ENCODE measurements at regions not wholly inside any gene's neighbourhood (a gene's known extent, or its start where the extent isn't known, plus 50 kb on each side); places are given as distances from the start of the nearest gene placed in this dataset.

- ChIA-PET RAD21 (ENCODE audit: low non-redundant PET in 1 of 2, low total read pairs in 2 of 2, uncharacterized antibody in 2 of 2, unreplicated experiment in 2 of 2) (no interaction called here), POLR2A (no interaction called here), CTCF (no interaction called here)
- no peaks in the 10 kb centered on the region for H4K20me1 ChIP-seq (ENCODE audit: insufficient read depth)
- no peak overlapping the region for H3K9ac ChIP-seq (ENCODE audit: low read length)
- H3K9me3 ChIP-seq (ENCODE audit: control insufficient read depth in 1 of 2, insufficient read depth in 1 of 2, low read depth in 1 of 2, low read length in 2 of 2) = no peaks in the 10 kb centered on the region
- no peak overlapping the region for H2AFZ ChIP-seq (ENCODE audit: low read depth, low read length, poor library complexity, severe bottlenecking)
- no peaks in the 10 kb centered on the region for H3K9me2 ChIP-seq (ENCODE audit: insufficient read depth)
- no TSS peak for BruUV-seq (replicated peaks)
- no peak overlapping the region for H3K4me3 ChIP-seq (replicated peaks in 1 of 2; ENCODE audit: low read depth in 1 of 2, low read length in 2 of 2)
- no peak overlapping the region for H3K27ac ChIP-seq (ENCODE audit: low read depth, low read length)
- ATAC-seq = no peak
- H3K4me2 ChIP-seq (ENCODE audit: low read length) = no peak overlapping the region
- no peaks in the 10 kb centered on the region for H3K4me1 ChIP-seq (ENCODE audit: control insufficient read depth in 1 of 2, insufficient read depth in 2 of 2, low read length in 2 of 2)
- intact Hi-C loops (cut with micrococcal nuclease) = no loop called here
- no peak for DNase-seq (ENCODE audit: low read depth, low spot score)
- H3K79me2 ChIP-seq (ENCODE audit: insufficient read depth, low read length) = no peaks in the 10 kb centered on the region
- H3K36me3 ChIP-seq (ENCODE audit: control insufficient read depth in 1 of 2, insufficient read depth in 2 of 2, low read length in 2 of 2) = no peaks in the 10 kb centered on the region
- H3K27me3 ChIP-seq (ENCODE audit: insufficient read depth, low read length) = peaks cover 42% of the 10 kb centered on the region
- TF ChIP-seq JUND (IDR thresholded peaks at IDR 0.05) (no peak), CEBPB (IDR thresholded peaks at IDR 0.05; ENCODE audit: low read depth) (no peak), ELF1 (IDR thresholded peaks at IDR 0.05; ENCODE audit: borderline replicate concordance, low read depth) (no peak), YY1 (IDR thresholded peaks at IDR 0.05; ENCODE audit: extremely low read depth, insufficient replicate concordance, low read depth, low read length) (no peak), SRF (IDR thresholded peaks at IDR 0.05; ENCODE audit: low read depth) (no peak), CTCF (IDR thresholded peaks at IDR 0.05 in 2 of 3, conservative IDR thresholded peaks at IDR 0.05 in 1 of 3; ENCODE audit: borderline replicate concordance in 1 of 3, insufficient read depth in 1 of 3, low read depth in 2 of 3, low read length in 2 of 3) (no peak), EGR1 (IDR thresholded peaks at IDR 0.05; ENCODE audit: low read depth) (no peak), POLR2AphosphoS5 (IDR thresholded peaks at IDR 0.05; ENCODE audit: low read depth, low read length) (no peak), ZNF274 (IDR thresholded peaks at IDR 0.05; ENCODE audit: low read depth, low read length) (no peak), RAD21 (IDR thresholded peaks at IDR 0.05; ENCODE audit: low read depth) (no peak), EZH2 (IDR thresholded peaks at IDR 0.05) (no peak), MAX (IDR thresholded peaks at IDR 0.05) (no peak), CBX3 (IDR thresholded peaks at IDR 0.05; ENCODE audit: low read depth) (no peak), FOSL1 (IDR thresholded peaks at IDR 0.05; ENCODE audit: low read depth) (no peak), SIN3A (IDR thresholded peaks at IDR 0.05; ENCODE audit: low read depth) (no peak), SP1 (IDR thresholded peaks at IDR 0.05; ENCODE audit: low read depth) (no peak), POLR2A (IDR thresholded peaks at IDR 0.05; ENCODE audit: borderline replicate concordance, extremely low read depth, insufficient read depth, insufficient read length) (no peak), ZBTB33 (IDR thresholded peaks at IDR 0.05; ENCODE audit: extremely low read depth, insufficient replicate concordance, low read length) (no peak), EZH2phosphoT487 (IDR thresholded peaks at IDR 0.05; ENCODE audit: borderline replicate concordance) (no peak)
Observed at GRCh38 chr2:2890246-2890645, 487.4 kb downstream of the EIPR1 start.

Data from HCT116 (cell line).